ENCODE measurements at regions not wholly inside any gene's neighbourhood (a gene's known extent, or its start where the extent isn't known, plus 50 kb on each side); places are given as distances from the start of the nearest gene placed in this dataset.

GRCh38 chr18:38460657-38461056 is 895.1 kb upstream of the CELF4 start:
- no peak for TF ChIP-seq CTCF (conservative IDR thresholded peaks at IDR 0.05; ENCODE audit: low read depth in 2 of 2)
- no peak for TF ChIP-seq EZH2phosphoT487 (IDR thresholded peaks at IDR 0.05; ENCODE audit: unreplicated experiment)
- no peak for TF ChIP-seq EZH2 (IDR thresholded peaks at IDR 0.05; ENCODE audit: low read depth, unreplicated experiment)
- no peak for TF ChIP-seq NANOG (IDR thresholded peaks at IDR 0.05; ENCODE audit: borderline replicate concordance)
- TF ChIP-seq POLR2AphosphoS5 (IDR thresholded peaks at IDR 0.05; ENCODE audit: low read depth): no peak
- no peak for TF ChIP-seq REST (IDR thresholded peaks at IDR 0.05; ENCODE audit: unreplicated experiment)
- no peak for TF ChIP-seq JUNB (IDR thresholded peaks at IDR 0.05; ENCODE audit: unreplicated experiment)
- TF ChIP-seq, protein P1, sequence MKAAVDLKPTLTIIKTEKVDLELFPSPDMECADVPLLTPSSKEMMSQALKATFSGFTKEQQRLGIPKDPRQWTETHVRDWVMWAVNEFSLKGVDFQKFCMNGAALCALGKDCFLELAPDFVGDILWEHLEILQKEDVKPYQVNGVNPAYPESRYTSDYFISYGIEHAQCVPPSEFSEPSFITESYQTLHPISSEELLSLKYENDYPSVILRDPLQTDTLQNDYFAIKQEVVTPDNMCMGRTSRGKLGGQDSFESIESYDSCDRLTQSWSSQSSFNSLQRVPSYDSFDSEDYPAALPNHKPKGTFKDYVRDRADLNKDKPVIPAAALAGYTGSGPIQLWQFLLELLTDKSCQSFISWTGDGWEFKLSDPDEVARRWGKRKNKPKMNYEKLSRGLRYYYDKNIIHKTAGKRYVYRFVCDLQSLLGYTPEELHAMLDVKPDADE (IDR thresholded peaks at IDR 0.05): no peak
- no peak for TF ChIP-seq ZNF114 (CRISPR knock-in tag; IDR thresholded peaks at IDR 0.05)

All from GM23338 (cell line).